ENCODE measurements at regions not wholly inside any gene's neighbourhood (a gene's known extent, or its start where the extent isn't known, plus 50 kb on each side); places are given as distances from the start of the nearest gene placed in this dataset.

- no peaks in the 10 kb centered on the region for H3K4me1 ChIP-seq (ENCODE audit: control insufficient read depth, low read length)
Observed at GRCh38 chr2:82781176-82781915, 1677.7 kb downstream of the SUCLG1 start.

GRCh38 chr2:82780050-82780449 lies 1679.0 kb downstream of the SUCLG1 start:
- Histone ChIP-seq H3K27ac (ENCODE audit: low read depth, low read length) (no peak overlapping the region), H3K4me3 (ENCODE audit: low read length) (no peak overlapping the region), H3F3A (ENCODE audit: control insufficient read depth, insufficient read depth) (no peaks in the 10 kb centered on the region), H3K27me3 (ENCODE audit: control insufficient read depth, low read length) (no peaks in the 10 kb centered on the region), H3K4me2 (ENCODE audit: low read length) (no peak overlapping the region), H3K79me2 (ENCODE audit: control insufficient read depth, low read length) (no peaks in the 10 kb centered on the region), H3K9me2 (replicated peaks; ENCODE audit: control insufficient read depth, low read length) (no peaks in the 10 kb centered on the region), H3K9me3 (ENCODE audit: control insufficient read depth, insufficient read depth, low read length) (no peaks in the 10 kb centered on the region), H3K4me1 (ENCODE audit: control insufficient read depth, low read length) (no peaks in the 10 kb centered on the region), H3K36me3 (ENCODE audit: control insufficient read depth, low read length) (no peaks in the 10 kb centered on the region), H4K20me1 (ENCODE audit: control insufficient read depth, insufficient read depth, low read depth, low read length) (no peaks in the 10 kb centered on the region)
- TF ChIP-seq CTCF (IDR thresholded peaks at IDR 0.05; ENCODE audit: low read depth, low read length, poor library complexity, severe bottlenecking): no peak
- no peak for TF ChIP-seq EZH2phosphoT487 (IDR thresholded peaks at IDR 0.05; ENCODE audit: borderline replicate concordance, low read length)

More at GRCh38 chr2:82781176-82781915, 1677.7 kb downstream of the SUCLG1 start:
- H3K79me2 ChIP-seq (ENCODE audit: control insufficient read depth, low read length): no peaks in the 10 kb centered on the region
- H3K4me3 ChIP-seq (ENCODE audit: low read length): no peak overlapping the region
- no peaks in the 10 kb centered on the region for H3K36me3 ChIP-seq (ENCODE audit: control insufficient read depth, low read length)
- H3K4me2 ChIP-seq (ENCODE audit: low read length): no peak overlapping the region
- TF ChIP-seq CTCF (IDR thresholded peaks at IDR 0.05; ENCODE audit: low read depth, low read length, poor library complexity, severe bottlenecking): no peak
- no peak for TF ChIP-seq EZH2phosphoT487 (IDR thresholded peaks at IDR 0.05; ENCODE audit: borderline replicate concordance, low read length)
- no peaks in the 10 kb centered on the region for H3K9me2 ChIP-seq (replicated peaks; ENCODE audit: control insufficient read depth, low read length)
- H3F3A ChIP-seq (ENCODE audit: control insufficient read depth, insufficient read depth): no peaks in the 10 kb centered on the region
- H3K9me3 ChIP-seq (ENCODE audit: control insufficient read depth, insufficient read depth, low read length): no peaks in the 10 kb centered on the region
- no peaks in the 10 kb centered on the region for H3K27me3 ChIP-seq (ENCODE audit: control insufficient read depth, low read length)
- H4K20me1 ChIP-seq (ENCODE audit: control insufficient read depth, insufficient read depth, low read depth, low read length): no peaks in the 10 kb centered on the region
- H3K27ac ChIP-seq (ENCODE audit: low read depth, low read length): no peak overlapping the region

- Histone ChIP-seq H3K9me2 (replicated peaks; ENCODE audit: control insufficient read depth, low read length) (no peaks in the 10 kb centered on the region), H3F3A (ENCODE audit: control insufficient read depth, insufficient read depth) (no peaks in the 10 kb centered on the region), H4K20me1 (ENCODE audit: control insufficient read depth, insufficient read depth, low read depth, low read length) (no peaks in the 10 kb centered on the region), H3K4me3 (ENCODE audit: low read length) (no peak overlapping the region), H3K4me1 (ENCODE audit: control insufficient read depth, low read length) (no peaks in the 10 kb centered on the region), H3K79me2 (ENCODE audit: control insufficient read depth, low read length) (no peaks in the 10 kb centered on the region), H3K36me3 (ENCODE audit: control insufficient read depth, low read length) (no peaks in the 10 kb centered on the region), H3K27me3 (ENCODE audit: control insufficient read depth, low read length) (no peaks in the 10 kb centered on the region), H3K27ac (ENCODE audit: low read depth, low read length) (no peak overlapping the region), H3K4me2 (ENCODE audit: low read length) (no peak overlapping the region), H3K9me3 (ENCODE audit: control insufficient read depth, insufficient read depth, low read length) (peaks cover 7% of the 10 kb centered on the region; the same call in 1 of the 2 replicates)
- TF ChIP-seq CTCF (IDR thresholded peaks at IDR 0.05; ENCODE audit: low read depth, low read length, poor library complexity, severe bottlenecking) (no peak), EZH2phosphoT487 (IDR thresholded peaks at IDR 0.05; ENCODE audit: borderline replicate concordance, low read length) (no peak)
Observed at GRCh38 chr2:82752396-82752795, 1706.7 kb downstream of the SUCLG1 start.

Data from DOHH2 (cell line).